HUES6 (cell line): ENCODE measurements at regions not wholly inside any gene's neighbourhood (a gene's known extent, or its start where the extent isn't known, plus 50 kb on each side); places are given as distances from the start of the nearest gene placed in this dataset.

Experiments used
- H3K27ac ChIP-seq: 2 replicates; pipeline ENCODE4 v1.7.0; 2013; ENCODE audit warnings: low read depth, mild to moderate bottlenecking, low read length, inconsistent platforms
- H3K27me3 ChIP-seq: 2 replicates; pipeline ENCODE4 v1.6.1; 2013; ENCODE audit warnings: low read length; ENCODE audit not compliant: control insufficient read depth, insufficient read depth
- H3K36me3 ChIP-seq: 2 replicates; pipeline ENCODE4 v1.6.1; 2013; ENCODE audit warnings: low read length; ENCODE audit not compliant: control insufficient read depth, insufficient read depth
- H3K4me1 ChIP-seq: 2 replicates; pipeline ENCODE4 v1.6.1; 2013; ENCODE audit warnings: low read length; ENCODE audit not compliant: control insufficient read depth, insufficient read depth
- H3K4me3 ChIP-seq: 2 replicates; pipeline ENCODE4 v1.5.1; 2013; ENCODE audit warnings: low read depth, low read length
- H3K9ac ChIP-seq: one replicate; pipeline ENCODE4 v1.6.1; 2013; ENCODE audit warnings: mild to moderate bottlenecking, low read length
- H3K9me3 ChIP-seq: 2 replicates; pipeline ENCODE4 v1.6.1; 2013; ENCODE audit warnings: low read depth, low read length; ENCODE audit not compliant: control insufficient read depth, insufficient read depth

GRCh38 chr5:121199216-121199999 is 652.3 kb upstream of the FTMT start:
- Histone ChIP-seq H3K4me3 (no peak overlapping the region), H3K9ac (no peak overlapping the region), H3K27ac (no peak overlapping the region)

GRCh38 chr5:121218086-121218485 is 633.6 kb upstream of the FTMT start:
- Histone ChIP-seq H3K4me1 (no peaks in the 10 kb centered on the region), H3K4me3 (no peak overlapping the region), H3K27me3 (no peaks in the 10 kb centered on the region), H3K9ac (no peak overlapping the region), H3K27ac (no peak overlapping the region), H3K9me3 (no peaks in the 10 kb centered on the region), H3K36me3 (no peaks in the 10 kb centered on the region)

More at GRCh38 chr5:121199216-121199999, 652.3 kb upstream of the FTMT start:
- Histone ChIP-seq H3K36me3 (no peaks in the 10 kb centered on the region), H3K9me3 (no peaks in the 10 kb centered on the region), H3K4me1 (no peaks in the 10 kb centered on the region), H3K27me3 (no peaks in the 10 kb centered on the region)

- no peaks in the 10 kb centered on the region for H3K27me3 ChIP-seq
- no peaks in the 10 kb centered on the region for H3K36me3 ChIP-seq
These were observed 630.2 kb upstream of the FTMT start for GRCh38 chr5:121221483-121221882.

GRCh38 chr5:121226765-121227164 is 624.9 kb upstream of the FTMT start:
- Histone ChIP-seq H3K27me3 (no peaks in the 10 kb centered on the region), H3K9ac (no peak overlapping the region), H3K27ac (no peak overlapping the region), H3K9me3 (peaks cover 16% of the 10 kb centered on the region; the same call in 1 of the 2 replicates), H3K4me1 (no peaks in the 10 kb centered on the region), H3K4me3 (no peak overlapping the region), H3K36me3 (no peaks in the 10 kb centered on the region)

More at GRCh38 chr5:121221483-121221882, 630.2 kb upstream of the FTMT start:
- Histone ChIP-seq H3K9me3 (no peaks in the 10 kb centered on the region), H3K9ac (no peak overlapping the region), H3K4me1 (no peaks in the 10 kb centered on the region), H3K27ac (no peak overlapping the region), H3K4me3 (no peak overlapping the region)

GRCh38 chr5:121239951-121240350 is 611.7 kb upstream of the FTMT start:
- Histone ChIP-seq H3K27me3 (no peaks in the 10 kb centered on the region), H3K4me1 (no peaks in the 10 kb centered on the region), H3K9me3 (no peaks in the 10 kb centered on the region), H3K9ac (no peak overlapping the region), H3K27ac (no peak overlapping the region), H3K36me3 (no peaks in the 10 kb centered on the region), H3K4me3 (no peak overlapping the region)

GRCh38 chr5:121246971-121247370 is 604.7 kb upstream of the FTMT start:
- H3K27ac ChIP-seq: no peak overlapping the region
- H3K4me3 ChIP-seq: no peak overlapping the region
- no peaks in the 10 kb centered on the region for H3K4me1 ChIP-seq

GRCh38 chr5:121251954-121252353 is 599.7 kb upstream of the FTMT start:
- Histone ChIP-seq H3K4me1 (no peaks in the 10 kb centered on the region), H3K27me3 (no peaks in the 10 kb centered on the region), H3K9ac (no peak overlapping the region), H3K4me3 (no peak overlapping the region), H3K27ac (no peak overlapping the region), H3K9me3 (no peaks in the 10 kb centered on the region), H3K36me3 (no peaks in the 10 kb centered on the region)

More at GRCh38 chr5:121246971-121247370, 604.7 kb upstream of the FTMT start:
- H3K9ac ChIP-seq: no peak overlapping the region
- no peaks in the 10 kb centered on the region for H3K27me3 ChIP-seq
- no peaks in the 10 kb centered on the region for H3K36me3 ChIP-seq
- no peaks in the 10 kb centered on the region for H3K9me3 ChIP-seq

- no peaks in the 10 kb centered on the region for H3K27me3 ChIP-seq
- H3K4me1 ChIP-seq: no peaks in the 10 kb centered on the region
- no peaks in the 10 kb centered on the region for H3K36me3 ChIP-seq
- H3K9me3 ChIP-seq: no peaks in the 10 kb centered on the region
- no peak overlapping the region for H3K9ac ChIP-seq
- no peak overlapping the region for H3K4me3 ChIP-seq
- H3K27ac ChIP-seq: no peak overlapping the region
These were observed 594.1 kb upstream of the FTMT start for GRCh38 chr5:121257621-121258020.

- H3K27me3 ChIP-seq: no peaks in the 10 kb centered on the region
- no peak overlapping the region for H3K4me3 ChIP-seq
- no peak overlapping the region for H3K27ac ChIP-seq
- no peaks in the 10 kb centered on the region for H3K4me1 ChIP-seq
- H3K9me3 ChIP-seq: no peaks in the 10 kb centered on the region
- H3K9ac ChIP-seq: no peak overlapping the region
- no peaks in the 10 kb centered on the region for H3K36me3 ChIP-seq
These were observed 588.2 kb upstream of the FTMT start for GRCh38 chr5:121263456-121263855.

GRCh38 chr5:121264605-121265004 is 587.1 kb upstream of the FTMT start:
- H3K9me3 ChIP-seq: no peaks in the 10 kb centered on the region
- H3K36me3 ChIP-seq: no peaks in the 10 kb centered on the region
- no peak overlapping the region for H3K9ac ChIP-seq
- H3K27ac ChIP-seq: no peak overlapping the region
- H3K4me3 ChIP-seq: no peak overlapping the region
- H3K4me1 ChIP-seq: no peaks in the 10 kb centered on the region
- H3K27me3 ChIP-seq: no peaks in the 10 kb centered on the region

GRCh38 chr5:121271546-121271945 is 580.1 kb upstream of the FTMT start:
- H3K4me3 ChIP-seq: no peak overlapping the region
- no peaks in the 10 kb centered on the region for H3K4me1 ChIP-seq
- no peaks in the 10 kb centered on the region for H3K27me3 ChIP-seq
- no peaks in the 10 kb centered on the region for H3K36me3 ChIP-seq
- H3K9me3 ChIP-seq: peaks cover 8% of the 10 kb centered on the region; the same call in 1 of the 2 replicates
- H3K9ac ChIP-seq: no peak overlapping the region
- H3K27ac ChIP-seq: no peak overlapping the region
